GM12873 (cell line): ENCODE measurements at regions not wholly inside any gene's neighbourhood (a gene's known extent, or its start where the extent isn't known, plus 50 kb on each side); places are given as distances from the start of the nearest gene placed in this dataset.

Experiments
- TF ChIP-seq, protein P1 (sequence below): IDR thresholded peaks from 2 replicates; pipeline ENCODE4 v1.5.1; 2012; ENCODE audit warnings: low read depth, mild to moderate bottlenecking, moderate library complexity, low read length, control low read depth; ENCODE audit not compliant: insufficient read depth; ENCODE audit errors: missing control alignments

DNA sequence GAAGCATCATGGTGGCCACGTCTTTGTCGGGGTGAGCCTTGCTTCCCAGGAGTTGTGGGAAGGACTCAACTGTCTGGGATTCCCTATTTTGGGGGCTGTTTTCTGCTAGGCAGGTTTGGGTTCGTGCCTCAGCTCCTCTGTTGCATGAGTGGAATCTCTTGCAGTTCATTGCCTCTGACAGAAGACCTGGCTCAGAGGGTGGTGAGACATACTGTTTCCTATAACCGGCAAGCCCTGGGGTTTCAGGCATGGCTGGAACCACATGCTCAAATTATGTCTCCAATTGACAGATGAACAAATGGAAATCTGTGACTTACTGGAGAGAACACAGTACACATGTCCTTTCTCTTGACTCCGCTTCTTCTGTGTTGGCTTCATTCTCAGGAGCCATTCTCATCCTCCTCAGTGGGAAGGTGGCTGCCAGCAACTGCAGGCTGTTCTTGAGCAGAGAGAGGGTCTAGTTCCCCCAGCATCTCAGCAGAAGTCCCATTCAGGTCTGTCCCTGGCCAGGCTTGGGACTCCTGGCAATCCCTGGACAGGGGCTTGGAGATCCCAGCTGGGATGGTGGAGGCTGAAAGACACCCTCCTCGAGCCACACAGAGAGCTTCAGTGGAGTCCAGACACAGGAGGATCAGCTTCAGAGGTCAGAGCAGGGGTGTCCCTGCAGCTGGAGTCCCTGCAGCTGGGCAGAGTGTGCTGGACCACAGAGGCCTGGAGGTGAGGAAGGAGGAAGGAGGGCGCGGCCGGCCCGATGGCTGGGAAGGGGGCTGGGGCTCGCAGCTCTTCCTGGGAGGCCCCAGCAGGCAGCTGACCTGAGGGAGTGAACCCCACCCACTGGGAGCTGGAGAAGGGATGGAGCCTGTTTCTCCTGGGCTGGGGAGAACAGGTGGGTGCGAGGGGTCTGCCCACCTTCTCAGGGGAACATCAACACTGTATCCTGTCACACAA, 97.6 kb downstream of the LSM3 start:
- TF ChIP-seq, protein P1, sequence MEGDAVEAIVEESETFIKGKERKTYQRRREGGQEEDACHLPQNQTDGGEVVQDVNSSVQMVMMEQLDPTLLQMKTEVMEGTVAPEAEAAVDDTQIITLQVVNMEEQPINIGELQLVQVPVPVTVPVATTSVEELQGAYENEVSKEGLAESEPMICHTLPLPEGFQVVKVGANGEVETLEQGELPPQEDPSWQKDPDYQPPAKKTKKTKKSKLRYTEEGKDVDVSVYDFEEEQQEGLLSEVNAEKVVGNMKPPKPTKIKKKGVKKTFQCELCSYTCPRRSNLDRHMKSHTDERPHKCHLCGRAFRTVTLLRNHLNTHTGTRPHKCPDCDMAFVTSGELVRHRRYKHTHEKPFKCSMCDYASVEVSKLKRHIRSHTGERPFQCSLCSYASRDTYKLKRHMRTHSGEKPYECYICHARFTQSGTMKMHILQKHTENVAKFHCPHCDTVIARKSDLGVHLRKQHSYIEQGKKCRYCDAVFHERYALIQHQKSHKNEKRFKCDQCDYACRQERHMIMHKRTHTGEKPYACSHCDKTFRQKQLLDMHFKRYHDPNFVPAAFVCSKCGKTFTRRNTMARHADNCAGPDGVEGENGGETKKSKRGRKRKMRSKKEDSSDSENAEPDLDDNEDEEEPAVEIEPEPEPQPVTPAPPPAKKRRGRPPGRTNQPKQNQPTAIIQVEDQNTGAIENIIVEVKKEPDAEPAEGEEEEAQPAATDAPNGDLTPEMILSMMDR = no peak

DNA sequence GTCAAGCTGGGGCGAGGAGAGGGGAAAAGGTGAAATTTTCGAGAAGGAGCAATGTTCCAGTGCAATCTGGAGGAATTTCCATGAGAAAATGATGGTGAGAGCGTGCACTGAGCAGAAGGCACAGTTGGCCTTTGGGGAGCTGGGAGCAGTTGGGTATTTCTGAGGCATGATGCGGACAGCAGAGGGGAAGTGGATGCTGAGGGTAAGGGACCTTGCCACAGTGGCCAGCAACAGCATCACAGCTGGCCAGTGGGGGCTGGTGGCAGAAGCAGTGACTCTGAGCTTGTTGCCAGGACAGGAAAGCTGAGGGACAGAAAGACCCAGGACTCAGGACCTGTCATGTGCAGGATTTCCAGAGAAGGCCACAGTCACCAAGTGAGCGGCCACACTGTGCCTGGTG, 98.9 kb downstream of the LSM3 start:
- TF ChIP-seq, protein P1 = no peak

DNA sequence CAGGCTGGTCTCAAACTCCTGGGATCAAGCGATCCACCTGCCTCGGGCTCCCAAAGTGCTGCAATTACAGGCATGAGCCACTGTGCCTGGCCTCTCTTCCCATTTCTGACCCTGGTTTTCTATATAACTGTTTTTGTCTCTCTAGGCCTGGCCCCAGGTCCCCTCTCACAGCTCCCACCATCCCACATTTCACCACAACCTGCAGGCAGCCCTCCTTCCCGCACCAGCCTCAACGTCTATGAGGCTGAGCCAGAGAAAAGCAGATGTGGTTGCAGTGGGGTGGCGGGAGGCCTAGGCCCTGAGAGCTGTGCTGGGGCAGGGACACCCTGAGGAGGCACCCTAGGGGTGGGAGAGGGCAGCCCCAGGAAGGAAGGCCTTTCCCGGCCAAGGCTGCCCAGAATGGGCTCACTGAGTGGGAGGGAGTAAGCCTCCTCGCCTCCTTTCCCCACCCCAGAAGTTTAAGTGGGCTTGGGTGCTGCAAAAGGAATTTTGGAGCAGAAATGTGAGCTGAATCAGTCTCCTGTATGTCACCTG, 99.7 kb downstream of the LSM3 start:
- TF ChIP-seq, protein P1 = no peak

DNA sequence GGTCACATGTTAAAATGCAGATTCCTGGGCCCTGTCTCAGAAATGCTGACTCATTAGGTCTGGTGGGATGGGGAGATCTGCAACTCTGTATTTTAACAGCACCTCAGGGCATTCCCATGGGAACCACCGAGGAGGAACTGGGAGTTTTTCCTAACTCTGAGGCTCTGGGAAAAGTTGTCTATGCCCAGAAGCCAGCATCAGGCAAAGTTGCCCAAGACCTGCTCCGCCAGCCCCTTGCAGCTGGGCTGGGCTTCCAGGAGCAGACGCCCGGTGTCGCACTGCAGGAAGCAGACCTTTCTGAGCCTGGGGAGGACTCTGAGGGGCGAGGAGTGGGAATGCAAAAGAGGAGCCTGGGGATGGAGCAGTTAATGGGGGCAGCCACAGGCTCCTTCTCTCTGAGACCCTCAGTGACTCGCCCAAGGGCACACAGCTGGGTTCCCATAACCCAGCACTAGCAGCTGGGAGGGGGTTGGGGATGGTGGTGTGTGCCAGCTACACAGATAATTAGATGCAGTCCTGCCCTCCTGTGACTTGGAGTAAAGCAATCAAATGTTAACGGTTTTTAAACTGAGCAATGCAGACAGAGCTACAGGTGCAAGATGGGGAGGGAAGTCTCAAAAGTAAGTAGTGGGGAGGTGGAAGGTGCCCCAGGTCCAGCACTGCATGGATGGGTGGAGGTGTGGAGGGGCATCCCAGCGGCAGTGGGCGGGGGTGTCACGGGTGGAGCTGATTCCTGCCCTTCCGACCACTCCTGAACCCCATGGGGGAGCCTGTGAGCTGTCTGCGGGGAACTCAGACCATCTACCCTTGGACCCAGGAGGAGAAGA, 100.4 kb downstream of the LSM3 start:
- TF ChIP-seq, protein P1 = no peak

DNA sequence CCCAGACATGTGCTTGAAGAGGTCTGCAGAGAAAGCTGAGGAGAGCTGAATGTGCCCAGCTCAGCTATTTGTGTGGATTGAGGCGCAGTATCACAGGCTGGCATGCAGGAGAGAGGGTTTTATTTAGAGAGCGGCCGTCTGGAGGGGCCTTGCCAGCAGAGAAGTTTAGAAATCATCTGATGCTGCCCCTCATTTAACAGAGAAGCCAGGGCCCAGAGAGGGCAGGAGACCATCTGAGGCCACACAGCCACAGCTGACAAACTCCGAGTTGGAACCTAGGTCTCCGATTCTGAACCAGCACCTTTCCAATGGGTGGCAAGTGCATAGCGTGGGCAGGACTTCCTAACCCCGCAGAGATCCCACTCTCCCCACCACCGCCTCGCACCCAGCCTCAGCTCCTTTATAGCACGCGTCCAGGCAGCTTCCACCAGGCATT, 101.0 kb downstream of the LSM3 start:
- TF ChIP-seq, protein P1 = no peak

DNA sequence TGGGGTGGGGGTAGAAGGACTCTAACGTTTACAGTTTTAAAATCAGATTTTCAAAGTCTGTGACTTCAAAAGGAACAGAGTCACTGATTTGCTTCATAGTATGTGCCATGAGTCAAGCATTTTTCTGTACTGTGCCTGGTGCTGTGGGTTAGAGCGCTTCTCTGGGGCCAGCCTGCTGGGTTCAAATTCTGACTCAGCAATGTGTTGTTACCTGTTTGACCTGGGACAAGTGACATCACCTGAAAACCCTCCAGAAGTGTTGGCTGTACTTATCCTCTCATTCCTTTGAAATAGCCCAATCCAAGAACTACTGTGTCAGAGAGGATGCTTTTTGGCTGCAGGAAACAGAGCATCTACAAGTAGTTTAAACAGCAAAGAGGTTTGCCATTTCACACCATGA, 101.7 kb downstream of the LSM3 start:
- TF ChIP-seq, protein P1 = no peak

DNA sequence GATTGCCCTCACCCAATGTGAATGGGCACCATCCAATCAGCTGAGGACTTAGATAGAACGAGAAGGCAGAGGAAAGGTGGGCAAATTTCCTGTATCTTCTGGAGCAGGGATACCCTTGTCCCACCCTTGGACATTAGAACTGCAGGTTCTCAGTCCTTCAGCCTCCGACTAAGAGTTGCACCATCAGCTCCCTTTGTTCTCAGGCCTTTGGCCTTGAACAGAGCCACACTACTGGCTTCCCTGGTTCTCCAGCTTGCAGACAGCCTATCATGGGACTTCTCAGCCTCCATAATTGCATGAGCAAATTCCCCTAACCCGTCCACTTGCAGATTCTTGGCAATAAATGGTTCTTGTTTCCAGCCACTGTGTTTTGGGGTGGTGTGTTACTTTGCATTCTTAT, 102.4 kb downstream of the LSM3 start:
- TF ChIP-seq, protein P1 = no peak
